Suprapubic skin (tissue), 3 donors: ENCODE measurements at regions not wholly inside any gene's neighbourhood (a gene's known extent, or its start where the extent isn't known, plus 50 kb on each side); places are given as distances from the start of the nearest gene placed in this dataset.

Experiments used
- CTCF ChIP-seq, 2 donors: fragments of 200-600 bp in 1 of 2; fragments of 450-650 bp in 1 of 2; sonication (generic) in 1 of 2; IDR thresholded peaks; one replicate each; pipeline ENCODE4 v1.5.1; 2016 to 2019; ENCODE audit warnings: antibody characterized with exemption in 2 of 2, mild to moderate bottlenecking in 1 of 2, moderate library complexity in 1 of 2
- EP300 ChIP-seq: sonication (generic); formaldehyde crosslinking; IDR thresholded peaks from one replicate; pipeline ENCODE4 v1.6.1; 2017; ENCODE audit warnings: antibody characterized with exemption
- POLR2A ChIP-seq, 2 donors: fragments of 450-650 bp; IDR thresholded peaks; one replicate each; pipeline ENCODE4 v1.6.1; 2017; ENCODE audit warnings: antibody characterized with exemption in 2 of 2, mild to moderate bottlenecking in 2 of 2, moderate library complexity in 2 of 2

- TF ChIP-seq POLR2A (IDR thresholded peaks at IDR 0.05), result no peak
- no peak for TF ChIP-seq EP300
- TF ChIP-seq CTCF (IDR thresholded peaks at IDR 0.05), result no peak
Measured at GRCh38 chr5:166367391-166367790, 1924.1 kb upstream of the WWC1 start.
